Pulmonary artery endothelial cell (primary cell): ENCODE measurements at regions not wholly inside any gene's neighbourhood (a gene's known extent, or its start where the extent isn't known, plus 50 kb on each side); places are given as distances from the start of the nearest gene placed in this dataset.

Source experiments
- DNase-seq: peaks from one replicate; pipeline ENCODE4 v3.0.0-alpha.2; 2011; ENCODE audit warnings: low read depth, low spot score

DNA sequence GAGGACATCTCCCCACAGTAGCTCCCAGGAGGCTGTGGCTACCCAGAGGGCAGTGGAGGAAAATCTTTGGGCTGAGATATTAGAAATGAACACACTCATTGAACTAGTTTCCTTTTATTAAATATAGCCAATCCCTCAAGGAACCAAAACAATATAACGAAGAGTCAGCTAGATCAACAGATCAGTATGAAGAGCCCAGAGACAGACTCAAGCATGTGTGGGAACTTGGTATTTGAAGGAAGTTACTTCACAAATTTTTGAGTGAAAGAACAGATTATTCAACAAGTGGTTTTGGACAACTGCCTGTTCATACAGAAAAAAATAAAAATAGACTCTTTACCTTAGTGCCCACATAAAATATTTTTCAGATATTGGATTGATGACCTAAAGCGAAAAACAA lies 183.6 kb upstream of the PMFBP1 start:
- DNase-seq: no peak

DNA sequence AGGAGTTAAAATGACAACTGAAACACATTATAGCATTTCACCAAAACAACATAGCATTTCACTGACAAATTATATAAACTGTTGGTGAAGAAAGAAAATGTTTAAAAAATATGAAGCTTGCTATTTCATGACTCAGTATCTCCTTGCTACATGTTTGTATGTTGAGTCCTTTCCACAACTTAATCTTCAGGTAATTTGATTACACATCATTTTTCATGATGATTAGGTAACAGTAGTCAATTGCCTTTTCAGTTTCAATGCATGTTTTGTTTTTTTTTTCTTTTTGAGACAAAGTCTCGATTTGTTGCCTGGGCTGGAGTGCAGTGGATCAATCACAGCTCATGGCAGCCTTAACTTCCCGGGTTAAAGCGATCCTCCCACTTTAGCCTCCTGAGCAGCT lies 177.8 kb upstream of the PMFBP1 start:
- DNase-seq: no peak

DNA sequence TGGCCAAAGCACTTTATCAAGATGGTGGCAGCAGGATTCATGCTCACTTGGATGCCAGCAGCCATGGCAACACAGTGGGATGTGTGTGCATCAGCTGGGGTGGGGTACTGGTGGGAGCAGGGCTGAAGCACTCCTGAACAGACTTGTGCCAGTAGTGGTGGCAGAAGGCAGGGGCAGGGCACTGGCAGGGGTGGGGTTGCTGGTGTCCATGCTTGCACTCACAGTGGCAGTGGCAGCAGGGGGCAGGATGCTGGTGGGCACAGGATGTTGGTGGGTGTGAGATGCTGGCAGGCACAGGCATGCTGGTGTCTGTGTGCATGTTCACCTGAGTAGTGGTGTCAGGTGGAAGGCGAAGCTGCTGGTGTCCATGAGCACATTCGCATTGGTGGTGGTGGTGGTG lies 161.0 kb upstream of the PMFBP1 start:
- no peak for DNase-seq

DNA sequence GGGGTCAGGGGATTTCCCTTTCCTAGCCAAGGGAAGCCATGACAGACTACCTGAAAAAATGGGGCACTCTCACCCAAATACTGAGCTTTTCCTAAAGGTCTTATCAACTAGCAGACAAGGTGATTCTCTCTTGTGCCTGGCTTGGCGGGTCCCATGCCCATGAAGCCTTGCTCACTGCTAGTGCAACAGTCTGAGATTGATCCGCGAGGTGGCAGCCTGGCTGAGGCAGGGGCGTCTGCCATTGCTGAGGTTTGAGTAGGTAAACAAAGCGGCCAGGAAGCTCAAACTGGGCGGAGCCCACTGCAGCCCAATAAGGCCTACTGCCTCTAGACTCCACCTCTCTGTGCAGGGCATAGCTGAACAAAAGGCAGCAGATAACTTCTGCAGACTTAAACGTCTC lies 152.6 kb upstream of the PMFBP1 start:
- no peak for DNase-seq

DNA sequence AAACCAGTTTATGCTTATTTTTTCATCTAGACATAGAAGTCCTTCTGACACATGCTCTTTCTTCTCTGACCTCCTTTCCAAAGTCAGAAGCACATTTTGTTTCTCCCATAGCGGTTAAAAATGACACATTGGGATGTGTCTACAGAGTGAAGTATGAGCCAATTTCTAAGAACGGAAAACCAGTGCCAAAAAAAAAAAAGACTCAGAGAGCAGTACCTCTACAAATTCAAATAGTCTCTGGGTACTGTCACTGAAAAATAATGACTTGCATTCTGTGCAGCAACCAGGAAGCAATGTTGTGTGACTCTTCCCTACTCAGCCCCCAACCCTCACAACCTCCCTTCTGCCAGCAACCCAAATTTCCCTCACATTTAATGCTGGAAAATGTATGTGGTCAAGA lies 145.5 kb upstream of the PMFBP1 start:
- DNase-seq: no peak

DNA sequence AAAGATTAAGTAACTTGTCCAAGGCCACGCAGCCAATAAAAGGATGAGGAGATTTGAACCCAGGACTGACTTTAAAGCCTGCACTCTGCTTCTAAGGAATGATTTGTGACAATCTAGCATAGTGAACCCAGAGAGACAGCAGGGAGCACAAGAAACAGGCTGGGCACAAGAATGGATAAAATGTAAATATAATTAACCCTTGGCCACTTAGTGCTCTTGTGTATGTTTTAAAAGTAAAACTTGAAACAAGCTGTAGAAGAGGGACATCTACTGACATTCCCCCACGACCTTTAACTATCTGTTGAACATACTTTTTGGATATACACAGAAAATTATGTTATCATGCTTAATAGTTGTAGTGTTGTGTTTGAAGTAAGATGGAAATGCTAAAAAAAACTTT lies 141.9 kb upstream of the PMFBP1 start:
- DNase-seq: no peak

DNA sequence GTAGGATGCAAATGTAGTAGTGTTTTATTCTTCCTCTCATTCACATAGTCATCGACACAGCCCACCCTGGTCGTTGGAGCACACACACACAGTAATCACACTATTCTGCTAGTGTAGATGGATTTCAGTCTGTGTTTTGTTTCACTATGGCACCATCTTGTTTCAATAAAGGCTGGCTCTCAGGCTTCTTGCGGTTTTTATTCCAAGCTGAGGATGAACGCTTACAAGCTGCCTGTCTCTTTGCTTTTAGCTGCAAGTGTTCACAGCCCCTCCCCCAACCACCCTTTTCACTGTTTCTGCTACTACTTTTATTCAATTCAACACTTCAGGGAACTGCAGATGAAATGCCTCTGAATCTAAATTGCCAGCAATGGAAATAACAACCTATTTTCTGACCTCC lies 140.9 kb upstream of the PMFBP1 start:
- no peak for DNase-seq

DNA sequence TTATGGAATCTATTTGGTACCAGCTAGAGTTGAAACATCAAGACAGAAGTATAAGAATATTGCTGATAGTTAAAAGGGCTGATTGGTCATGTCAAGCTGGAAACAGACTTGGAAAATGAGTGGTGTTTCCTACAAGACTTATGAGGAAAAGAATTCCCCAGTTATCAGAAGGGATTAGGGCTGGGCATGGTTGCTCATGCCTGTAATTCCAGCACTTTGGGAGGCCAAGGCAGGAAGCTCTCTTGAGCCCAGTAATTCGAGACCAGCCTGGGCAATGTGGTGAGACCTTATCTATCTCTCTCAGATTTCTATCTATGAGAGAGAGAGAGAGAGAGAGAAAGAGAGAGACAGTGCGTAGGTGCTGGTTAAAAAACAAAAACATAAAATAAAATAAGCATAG lies 139.5 kb upstream of the PMFBP1 start:
- no peak for DNase-seq

DNA sequence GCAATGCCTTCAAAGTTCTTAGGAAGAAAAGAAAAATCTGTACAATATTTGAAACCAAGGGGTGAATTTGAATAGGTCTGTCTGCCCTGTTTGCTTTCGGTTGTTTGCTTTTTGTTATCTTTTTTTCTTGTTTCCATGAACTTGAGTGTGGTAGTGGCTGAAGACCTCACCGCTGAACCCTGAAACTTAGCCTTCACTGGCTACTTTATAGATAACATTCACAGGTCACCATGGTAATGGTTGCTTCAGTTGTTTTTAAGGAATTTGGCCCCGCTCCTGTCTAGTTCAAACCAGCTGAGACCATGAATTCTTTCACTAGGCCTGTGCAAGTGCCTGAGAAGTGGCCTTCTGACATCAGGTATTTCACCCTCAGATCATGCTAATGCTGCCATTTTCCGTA lies 137.0 kb upstream of the PMFBP1 start:
- no peak for DNase-seq

DNA sequence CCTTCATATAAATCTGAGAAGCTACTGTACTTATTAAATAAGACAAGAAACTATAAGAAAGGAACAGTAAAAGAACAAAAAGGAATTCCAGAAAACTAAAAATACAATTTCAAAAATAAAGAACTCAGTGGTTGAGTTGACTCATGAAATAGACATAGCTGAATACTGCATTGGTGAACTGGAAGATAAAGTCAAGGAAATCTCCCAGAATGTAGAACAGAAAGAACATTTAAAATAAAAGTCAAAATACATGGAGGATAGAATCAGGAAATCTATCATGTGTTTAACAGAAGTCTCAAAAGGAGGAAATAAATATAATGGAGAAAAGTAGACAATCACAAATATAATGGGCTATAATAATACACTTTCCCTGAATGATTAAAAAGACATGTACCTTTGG lies 136.4 kb upstream of the PMFBP1 start:
- no peak for DNase-seq

DNA sequence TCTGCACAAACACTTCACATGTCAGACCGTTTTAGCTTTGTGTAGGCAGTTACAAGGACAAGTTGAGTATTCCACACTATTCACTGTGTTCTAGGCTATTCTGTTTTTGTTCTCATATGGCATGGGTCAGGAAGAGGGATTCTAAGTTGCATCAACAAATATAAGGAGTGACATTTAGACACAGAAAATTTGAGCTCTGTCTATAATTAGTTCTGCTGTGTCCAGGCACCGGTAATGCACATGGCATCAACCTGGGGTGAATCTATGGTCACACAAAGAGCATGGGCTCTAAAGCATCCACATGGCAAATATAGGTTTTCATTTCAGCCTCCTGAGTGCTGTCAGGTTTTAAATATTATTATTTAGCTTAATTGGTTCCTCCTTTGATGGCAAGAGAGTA lies 130.4 kb upstream of the PMFBP1 start:
- no peak for DNase-seq

DNA sequence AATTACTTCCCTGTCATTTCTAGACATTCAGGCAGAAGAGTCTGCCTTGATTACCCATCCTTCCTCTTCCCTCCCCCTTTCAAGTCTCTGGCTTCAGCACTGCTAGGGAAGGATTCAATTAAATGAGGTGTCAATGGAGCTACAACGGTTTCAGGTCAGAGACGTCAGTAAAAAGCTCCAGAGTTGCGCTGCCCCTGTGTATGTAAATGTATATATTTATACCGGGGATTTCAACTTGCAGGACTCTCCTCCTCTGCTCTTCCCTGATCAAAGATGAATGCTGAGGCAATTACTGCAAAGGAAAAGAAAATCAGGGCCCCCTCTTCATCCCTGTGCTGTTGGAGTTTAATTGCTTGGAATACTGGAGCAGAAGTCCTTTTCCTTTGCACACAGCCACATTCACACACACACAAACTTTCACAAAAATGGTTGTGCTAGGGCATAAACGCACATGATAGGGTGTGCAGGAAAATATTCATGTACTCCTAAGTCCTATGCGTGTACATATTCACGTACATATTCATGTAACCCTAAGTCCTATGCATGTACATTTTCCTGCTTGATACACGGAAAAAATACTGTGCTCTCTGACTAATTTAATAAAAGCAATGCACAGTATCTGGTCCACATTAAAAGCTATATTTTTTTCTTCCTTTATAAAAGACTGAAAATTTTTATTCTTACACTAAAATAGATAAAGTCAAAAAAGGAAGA lies 129.7 kb upstream of the PMFBP1 start:
- no peak for DNase-seq

DNA sequence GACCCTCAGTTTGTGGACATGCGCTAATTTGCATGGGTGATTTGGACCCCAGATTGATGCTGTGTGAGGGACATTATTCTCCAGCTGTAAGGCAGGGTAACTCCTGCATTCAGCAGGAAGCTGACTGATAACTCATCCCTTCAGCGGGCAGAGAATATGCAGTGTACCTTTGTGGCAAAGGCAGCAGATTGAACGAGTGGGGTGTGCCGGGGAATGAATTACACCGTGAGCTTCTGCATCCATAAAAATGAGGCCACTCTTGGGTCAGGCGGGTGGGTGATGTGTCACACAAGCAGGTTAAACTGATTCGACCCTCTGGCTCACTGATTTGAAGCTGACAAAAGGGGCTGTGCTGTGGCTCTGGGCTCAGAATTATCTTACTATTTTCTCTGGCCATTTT lies 128.9 kb upstream of the PMFBP1 start:
- no peak for DNase-seq

DNA sequence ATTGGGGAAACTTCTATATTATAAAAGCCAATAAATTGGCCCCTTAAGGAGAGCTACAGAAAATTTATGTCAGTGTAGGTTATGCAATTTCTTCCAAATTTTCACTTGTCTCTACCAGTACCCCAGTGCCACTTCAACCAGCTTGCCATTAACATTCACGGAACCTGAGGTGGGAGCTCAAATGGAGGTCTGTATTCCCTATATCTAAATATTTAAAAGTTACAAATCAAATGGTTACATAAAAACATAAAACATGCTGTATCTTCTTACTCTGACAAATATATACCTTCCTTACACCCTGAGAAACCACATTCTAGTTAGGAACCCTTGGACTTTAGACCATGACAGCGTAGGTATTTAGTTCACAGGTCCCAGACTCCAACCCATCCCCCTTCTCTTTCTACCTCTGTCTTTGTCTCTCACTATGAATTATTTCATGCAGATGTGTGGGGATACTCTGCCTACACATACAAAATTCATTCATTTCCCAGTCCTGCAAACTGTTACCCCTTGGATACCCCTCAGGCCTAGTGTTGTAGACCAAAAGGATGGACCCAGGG lies 127.8 kb upstream of the PMFBP1 start:
- no peak for DNase-seq

DNA sequence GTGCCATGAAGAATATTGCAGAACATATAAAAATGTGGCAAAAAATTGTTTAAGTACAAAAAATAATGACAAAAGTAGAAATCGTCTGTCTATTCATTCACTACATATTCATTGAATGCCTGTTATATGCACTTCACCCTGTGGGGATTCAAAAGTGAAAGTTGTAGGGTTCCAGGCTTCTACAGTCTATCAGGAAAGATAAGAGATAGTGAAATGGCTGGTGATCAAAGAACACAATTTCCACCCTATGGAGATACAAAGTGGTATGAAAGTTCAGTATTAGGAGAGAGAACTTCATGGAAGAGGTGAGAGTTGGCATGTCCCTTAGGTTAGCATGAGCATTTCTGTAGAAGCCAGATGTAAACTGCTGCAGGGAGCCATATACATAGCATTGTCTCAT lies 127.0 kb upstream of the PMFBP1 start:
- no peak for DNase-seq

DNA sequence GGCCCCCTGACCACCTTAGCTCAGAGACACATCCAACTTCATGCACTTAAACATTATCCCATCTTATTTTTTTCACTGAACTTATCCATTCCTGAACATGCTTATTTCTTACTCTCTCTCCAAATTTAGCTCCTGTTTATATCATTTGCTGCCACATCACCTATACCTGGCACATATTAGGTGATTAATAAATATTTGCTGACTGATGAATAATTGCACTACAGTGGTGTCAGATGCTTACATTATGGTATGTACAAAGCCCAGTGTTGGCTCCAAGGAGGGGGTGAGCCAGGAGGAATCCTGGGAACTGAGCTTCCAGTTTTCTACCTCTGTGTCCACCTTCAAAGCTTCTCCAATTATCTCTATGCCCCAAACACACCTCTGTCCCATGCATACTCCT lies 124.0 kb upstream of the PMFBP1 start:
- no peak for DNase-seq

DNA sequence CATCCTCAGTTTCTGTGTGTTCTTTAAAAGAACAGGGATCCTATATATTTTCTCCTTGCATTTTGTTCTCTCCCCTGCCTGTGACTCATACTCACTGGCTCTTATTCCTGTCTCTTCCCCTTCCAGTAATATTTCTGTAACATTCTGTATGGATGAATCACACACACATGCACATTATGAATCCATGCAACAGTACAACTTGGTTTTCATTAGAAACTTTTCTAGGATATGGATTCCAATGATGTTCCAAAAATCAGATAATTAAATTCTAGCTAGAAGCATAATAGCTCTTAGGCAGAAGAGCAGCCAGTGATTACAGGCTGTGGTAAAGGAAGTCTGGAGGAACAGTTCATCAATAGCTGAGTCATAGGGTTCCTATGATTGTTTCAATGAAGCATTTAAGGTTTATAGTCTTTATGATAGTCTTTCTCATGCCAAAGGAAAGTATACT lies 119.6 kb upstream of the PMFBP1 start:
- peak; percentile 66 for DNase-seq

DNA sequence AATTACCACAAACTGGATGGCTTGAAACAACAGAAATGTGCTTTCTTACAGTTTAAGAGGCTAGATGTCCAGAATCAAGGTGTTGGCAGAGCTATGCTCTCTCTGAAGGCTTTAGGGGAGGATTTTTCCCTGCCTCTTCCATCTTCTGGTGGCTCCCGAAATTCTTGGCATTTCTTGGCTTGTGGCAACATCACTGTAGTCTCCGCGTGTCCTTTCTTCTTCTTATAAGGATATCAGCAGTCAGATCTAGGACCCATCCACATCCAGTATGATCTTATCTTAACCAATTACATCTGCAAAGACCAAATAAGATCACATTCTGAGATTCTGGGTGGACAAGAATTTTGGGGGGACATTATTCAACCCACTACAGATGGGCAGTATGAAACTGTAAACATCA lies 119.2 kb upstream of the PMFBP1 start:
- no peak for DNase-seq

DNA sequence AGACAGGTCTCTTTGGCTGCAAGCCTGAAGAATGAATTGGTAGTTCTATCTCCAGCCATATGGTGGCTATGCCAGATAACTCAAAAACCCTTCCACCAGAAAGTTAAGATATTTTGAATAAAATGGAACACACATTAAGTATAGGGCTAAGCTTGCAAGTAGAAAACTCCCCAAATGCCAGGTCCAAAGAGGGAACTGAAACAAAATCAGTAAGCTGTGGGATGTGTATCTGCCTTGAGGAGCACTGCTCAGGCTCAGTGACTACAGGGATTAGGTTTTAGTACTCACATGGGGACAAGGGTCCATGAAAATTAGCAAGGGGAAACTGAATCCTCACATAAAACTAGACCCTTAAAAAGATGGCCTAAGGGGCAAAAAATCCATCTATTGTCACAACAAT lies 115.7 kb upstream of the PMFBP1 start:
- no peak for DNase-seq

DNA sequence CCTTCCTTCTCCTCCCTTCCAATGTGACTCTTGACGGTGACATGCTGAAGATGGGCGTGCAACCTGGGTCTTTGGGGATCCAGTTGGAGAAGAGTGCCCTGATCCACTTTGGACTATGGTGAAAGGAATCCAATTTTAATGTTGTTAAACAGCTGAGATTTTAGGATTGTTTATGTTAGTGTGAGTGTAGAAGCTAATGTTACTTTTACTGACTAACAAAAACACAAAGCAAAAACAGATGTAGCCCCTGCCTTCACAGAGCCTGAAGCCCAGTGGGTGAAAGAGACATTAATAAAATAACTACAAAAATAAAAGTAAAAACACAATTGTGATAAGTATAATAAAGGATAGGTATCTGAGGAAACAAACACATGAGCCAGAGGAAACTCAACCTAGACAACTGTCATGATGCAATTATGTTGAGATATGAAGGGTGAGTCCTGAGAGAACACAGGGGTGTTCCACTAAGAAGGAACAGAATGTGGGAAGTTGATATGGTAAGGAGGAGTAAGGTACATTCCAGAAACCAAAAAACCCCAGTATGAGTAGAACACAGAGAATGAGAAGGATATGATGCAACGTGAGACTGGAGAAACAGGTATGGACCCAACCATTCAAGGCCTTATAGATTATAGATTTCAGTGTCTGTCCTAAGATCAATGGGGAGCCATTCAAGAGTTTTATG lies 115.1 kb upstream of the PMFBP1 start:
- DNase-seq: no peak

DNA sequence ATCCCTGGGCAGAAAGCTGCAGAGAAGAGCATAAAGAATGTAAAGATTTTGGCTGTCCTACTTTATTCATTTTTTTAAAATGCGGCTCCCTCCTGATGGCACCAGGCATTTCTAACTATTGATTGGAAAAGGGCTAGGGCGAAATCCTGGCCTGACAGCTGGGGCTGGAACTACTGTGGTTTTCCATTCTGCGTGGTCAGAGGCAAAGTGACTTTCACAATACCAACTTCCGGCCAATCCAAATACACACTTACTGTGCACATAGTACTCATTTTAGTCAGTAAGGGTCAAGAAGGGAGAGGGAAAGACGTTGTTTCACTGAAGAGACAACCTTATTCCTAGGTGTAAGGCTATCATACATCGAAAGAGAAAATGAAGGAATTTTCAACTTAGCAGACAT lies 113.8 kb upstream of the PMFBP1 start:
- no peak for DNase-seq

DNA sequence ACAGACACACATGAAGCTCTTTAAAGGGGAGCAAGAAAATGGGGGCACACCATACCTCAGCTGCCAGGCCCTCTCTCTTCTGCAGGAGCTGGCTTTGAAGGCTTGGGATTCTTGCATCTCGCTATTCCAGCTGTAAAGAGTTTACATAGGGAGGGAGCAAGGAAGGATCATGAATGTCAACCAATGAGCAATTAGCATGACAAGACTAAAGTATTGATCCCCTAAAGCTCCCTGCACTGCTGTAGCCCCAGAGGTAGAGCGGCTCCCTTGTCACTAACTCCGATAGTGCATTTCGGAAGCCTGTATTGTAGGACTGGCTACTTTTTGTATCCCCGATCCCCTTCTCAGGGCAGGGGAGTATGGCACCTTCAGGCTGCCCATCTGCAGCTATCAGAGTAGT lies 113.4 kb upstream of the PMFBP1 start:
- DNase-seq: no peak
